ENCODE measurements at regions not wholly inside any gene's neighbourhood (a gene's known extent, or its start where the extent isn't known, plus 50 kb on each side); places are given as distances from the start of the nearest gene placed in this dataset.
"Not testable (repeated sequence)": the region's sequence is repeated elsewhere in the genome, so short reads cannot be mapped to it uniquely, and the experiment has no call there.

GRCh38 chr2:181786371-181787228, 104.9 kb upstream of the ITPRID2 start:
- intact Hi-C loops (cut with DNase I, micrococcal nuclease), result no loop called here
- DNase-seq (no peak), ATAC-seq (no peak)

GRCh38 chr2:181787310-181788048, 104.1 kb upstream of the ITPRID2 start:
- ATAC-seq, result no peak

GRCh38 chr2:181788897-181789555, 102.5 kb upstream of the ITPRID2 start:
- intact Hi-C loops (cut with DNase I, micrococcal nuclease), result no loop called here
- DNase-seq (no peak), ATAC-seq (peak; percentile 71)

More at GRCh38 chr2:181787310-181788048, 104.1 kb upstream of the ITPRID2 start:
- DNase-seq, result no peak
- intact Hi-C loops (cut with DNase I, micrococcal nuclease), result no loop called here

GRCh38 chr2:181789827-181790448, 101.6 kb upstream of the ITPRID2 start:
- intact Hi-C loops (cut with DNase I, micrococcal nuclease), result no loop called here
- ATAC-seq (peak; percentile 48), DNase-seq (no peak)

GRCh38 chr2:181790716-181791649, 100.5 kb upstream of the ITPRID2 start:
- peak; percentile 83 for ATAC-seq
- DNase-seq, result peak; percentile 23 to 41
- intact Hi-C loops (cut with DNase I, micrococcal nuclease), result no loop called here

GRCh38 chr2:181792906-181793305, 98.6 kb upstream of the ITPRID2 start:
- intact Hi-C loops (cut with DNase I, micrococcal nuclease), result no loop called here
- no peak for ATAC-seq
- DNase-seq, result no peak

GRCh38 chr2:181798022-181798421, 93.5 kb upstream of the ITPRID2 start:
- ATAC-seq, result no peak
- intact Hi-C loops (cut with DNase I, micrococcal nuclease), result no loop called here
- DNase-seq, result no peak

- intact Hi-C loops (cut with DNase I, micrococcal nuclease); DNase-seq; ATAC-seq: not testable (repeated sequence)
These were observed 89.2 kb upstream of the ITPRID2 start for GRCh38 chr2:181802300-181802699.

GRCh38 chr2:181803903-181804799, 87.4 kb upstream of the ITPRID2 start:
- DNase-seq (peak in 1 of 2 donors; percentile 33), ATAC-seq (peak; percentile 26)
- intact Hi-C loops (cut with DNase I, micrococcal nuclease), result not testable (repeated sequence)

- intact Hi-C loops (cut with DNase I, micrococcal nuclease), result no loop called here
- no peak for DNase-seq
- ATAC-seq, result no peak
These were observed 86.1 kb upstream of the ITPRID2 start for GRCh38 chr2:181805228-181806038.

- no peak for ATAC-seq
- intact Hi-C loops (cut with DNase I, micrococcal nuclease), result no loop called here
These were observed 85.5 kb upstream of the ITPRID2 start for GRCh38 chr2:181806039-181806392.

GRCh38 chr2:181807526-181807925, 84.0 kb upstream of the ITPRID2 start:
- ATAC-seq (no peak), DNase-seq (no peak)
- intact Hi-C loops (cut with DNase I, micrococcal nuclease), result no loop called here

More at GRCh38 chr2:181806039-181806392, 85.5 kb upstream of the ITPRID2 start:
- DNase-seq, result no peak

GRCh38 chr2:181810823-181811695, 80.5 kb upstream of the ITPRID2 start:
- ATAC-seq, result peak; percentile 79

GRCh38 chr2:181812106-181812743, 79.3 kb upstream of the ITPRID2 start:
- intact Hi-C loops (cut with DNase I, micrococcal nuclease), result no loop called here
- no peak for DNase-seq
- peak; percentile 76 for ATAC-seq

More at GRCh38 chr2:181810823-181811695, 80.5 kb upstream of the ITPRID2 start:
- intact Hi-C loops (cut with DNase I, micrococcal nuclease), result no loop called here
- peak in 1 of 2 donors; percentile 37 for DNase-seq

- DNase-seq, result no peak
- intact Hi-C loops (cut with DNase I, micrococcal nuclease), result no loop called here
- peak; percentile 31 for ATAC-seq
These were observed 77.5 kb upstream of the ITPRID2 start for GRCh38 chr2:181814057-181814491.
